ENCODE measurements at regions not wholly inside any gene's neighbourhood (a gene's known extent, or its start where the extent isn't known, plus 50 kb on each side); places are given as distances from the start of the nearest gene placed in this dataset.

DNA sequence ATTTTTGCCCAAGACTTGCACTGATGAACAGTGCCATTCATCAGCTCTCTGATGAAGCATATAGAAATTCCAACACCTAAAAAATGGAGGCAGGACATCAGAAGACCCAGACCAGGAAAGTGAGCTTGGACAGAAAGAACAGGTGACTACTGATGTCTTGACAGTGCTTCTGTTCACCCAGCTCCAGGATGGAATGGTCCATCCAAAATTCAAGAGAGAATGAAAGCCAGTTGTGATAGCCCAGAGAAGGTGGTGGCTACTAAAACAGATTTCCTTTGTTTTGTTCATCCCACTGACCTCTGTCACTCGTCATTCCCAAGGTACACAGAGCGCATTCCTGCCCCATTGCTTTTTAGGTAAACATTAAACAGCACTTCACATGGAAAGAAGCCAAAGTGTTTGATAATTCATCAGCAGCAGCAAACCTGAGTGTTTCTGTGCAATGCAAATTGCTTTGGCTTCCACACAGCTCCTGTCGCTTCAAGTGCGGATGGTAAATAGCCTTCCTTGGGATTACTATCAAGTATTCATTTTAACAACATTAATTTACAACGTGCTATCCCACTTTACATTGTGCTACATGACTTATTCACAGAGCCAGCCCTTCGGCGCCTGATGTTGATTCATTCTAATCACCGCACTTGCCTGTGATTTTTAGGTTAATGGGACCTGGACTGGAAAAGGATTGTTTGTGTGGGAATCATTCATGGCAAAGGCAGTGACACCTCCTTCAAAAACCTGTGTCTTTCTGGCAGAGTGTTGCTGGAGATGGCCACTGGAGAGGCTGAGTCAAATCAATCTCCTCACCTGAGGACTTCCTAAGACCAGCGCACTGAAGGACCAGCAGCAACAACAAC lies 65.1 kb upstream of the TOX3 start (continued):
- TF ChIP-seq, protein P1, sequence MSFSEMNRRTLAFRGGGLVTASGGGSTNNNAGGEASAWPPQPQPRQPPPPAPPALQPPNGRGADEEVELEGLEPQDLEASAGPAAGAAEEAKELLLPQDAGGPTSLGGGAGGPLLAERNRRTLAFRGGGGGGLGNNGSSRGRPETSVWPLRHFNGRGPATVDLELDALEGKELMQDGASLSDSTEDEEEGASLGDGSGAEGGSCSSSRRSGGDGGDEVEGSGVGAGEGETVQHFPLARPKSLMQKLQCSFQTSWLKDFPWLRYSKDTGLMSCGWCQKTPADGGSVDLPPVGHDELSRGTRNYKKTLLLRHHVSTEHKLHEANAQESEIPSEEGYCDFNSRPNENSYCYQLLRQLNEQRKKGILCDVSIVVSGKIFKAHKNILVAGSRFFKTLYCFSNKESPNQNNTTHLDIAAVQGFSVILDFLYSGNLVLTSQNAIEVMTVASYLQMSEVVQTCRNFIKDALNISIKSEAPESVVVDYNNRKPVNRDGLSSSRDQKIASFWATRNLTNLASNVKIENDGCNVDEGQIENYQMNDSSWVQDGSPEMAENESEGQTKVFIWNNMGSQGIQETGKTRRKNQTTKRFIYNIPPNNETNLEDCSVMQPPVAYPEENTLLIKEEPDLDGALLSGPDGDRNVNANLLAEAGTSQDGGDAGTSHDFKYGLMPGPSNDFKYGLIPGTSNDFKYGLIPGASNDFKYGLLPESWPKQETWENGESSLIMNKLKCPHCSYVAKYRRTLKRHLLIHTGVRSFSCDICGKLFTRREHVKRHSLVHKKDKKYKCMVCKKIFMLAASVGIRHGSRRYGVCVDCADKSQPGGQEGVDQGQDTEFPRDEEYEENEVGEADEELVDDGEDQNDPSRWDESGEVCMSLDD (CRISPR knock-in tag; IDR thresholded peaks at IDR 0.05; ENCODE audit: borderline replicate concordance): no peak
- TF ChIP-seq, protein P2, sequence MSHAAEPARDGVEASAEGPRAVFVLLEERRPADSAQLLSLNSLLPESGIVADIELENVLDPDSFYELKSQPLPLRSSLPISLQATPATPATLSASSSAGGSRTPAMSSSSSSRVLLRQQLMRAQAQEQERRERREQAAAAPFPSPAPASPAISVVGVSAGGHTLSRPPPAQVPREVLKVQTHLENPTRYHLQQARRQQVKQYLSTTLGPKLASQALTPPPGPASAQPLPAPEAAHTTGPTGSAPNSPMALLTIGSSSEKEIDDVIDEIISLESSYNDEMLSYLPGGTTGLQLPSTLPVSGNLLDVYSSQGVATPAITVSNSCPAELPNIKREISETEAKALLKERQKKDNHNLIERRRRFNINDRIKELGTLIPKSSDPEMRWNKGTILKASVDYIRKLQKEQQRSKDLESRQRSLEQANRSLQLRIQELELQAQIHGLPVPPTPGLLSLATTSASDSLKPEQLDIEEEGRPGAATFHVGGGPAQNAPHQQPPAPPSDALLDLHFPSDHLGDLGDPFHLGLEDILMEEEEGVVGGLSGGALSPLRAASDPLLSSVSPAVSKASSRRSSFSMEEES (CRISPR knock-in tag; IDR thresholded peaks at IDR 0.05): peak; percentile 64; the same call in 1 of the 2 replicates
- peak; percentile 53 for TF ChIP-seq ZNF629 (CRISPR knock-in tag; conservative IDR thresholded peaks at IDR 0.05)
- peak; percentile 55; the same call in 1 of the 2 replicates for TF ChIP-seq ZNF430 (CRISPR knock-in tag; IDR thresholded peaks at IDR 0.05)
- TF ChIP-seq NFE2L1 (CRISPR knock-in tag; IDR thresholded peaks at IDR 0.05; ENCODE audit: borderline replicate concordance): no peak
- TF ChIP-seq, protein P3, sequence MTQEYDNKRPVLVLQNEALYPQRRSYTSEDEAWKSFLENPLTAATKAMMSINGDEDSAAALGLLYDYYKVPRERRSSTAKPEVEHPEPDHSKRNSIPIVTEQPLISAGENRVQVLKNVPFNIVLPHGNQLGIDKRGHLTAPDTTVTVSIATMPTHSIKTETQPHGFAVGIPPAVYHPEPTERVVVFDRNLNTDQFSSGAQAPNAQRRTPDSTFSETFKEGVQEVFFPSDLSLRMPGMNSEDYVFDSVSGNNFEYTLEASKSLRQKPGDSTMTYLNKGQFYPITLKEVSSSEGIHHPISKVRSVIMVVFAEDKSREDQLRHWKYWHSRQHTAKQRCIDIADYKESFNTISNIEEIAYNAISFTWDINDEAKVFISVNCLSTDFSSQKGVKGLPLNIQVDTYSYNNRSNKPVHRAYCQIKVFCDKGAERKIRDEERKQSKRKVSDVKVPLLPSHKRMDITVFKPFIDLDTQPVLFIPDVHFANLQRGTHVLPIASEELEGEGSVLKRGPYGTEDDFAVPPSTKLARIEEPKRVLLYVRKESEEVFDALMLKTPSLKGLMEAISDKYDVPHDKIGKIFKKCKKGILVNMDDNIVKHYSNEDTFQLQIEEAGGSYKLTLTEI (CRISPR knock-in tag; conservative IDR thresholded peaks at IDR 0.05): no peak
- peak; percentile 90 for TF ChIP-seq THAP11 (CRISPR knock-in tag; IDR thresholded peaks at IDR 0.05)
- no peak for TF ChIP-seq MLLT10 (CRISPR knock-in tag; IDR thresholded peaks at IDR 0.05)
- peak; percentile 53 for TF ChIP-seq XRCC5 (optimal IDR thresholded peaks at IDR 0.05; ENCODE audit: low read length)
- peak; percentile 82; the same call in 1 of the 2 replicates for TF ChIP-seq ETV5 (CRISPR knock-in tag; IDR thresholded peaks at IDR 0.05; ENCODE audit: borderline replicate concordance)
- no peak for TF ChIP-seq RAD51 (IDR thresholded peaks at IDR 0.05; ENCODE audit: borderline replicate concordance)
- TF ChIP-seq NFRKB (IDR thresholded peaks at IDR 0.05): no peak
- TF ChIP-seq TFAP4 (IDR thresholded peaks at IDR 0.05; ENCODE audit: borderline replicate concordance, low read depth): peak; percentile 69
- peak; percentile 78 for TF ChIP-seq MAZ (IDR thresholded peaks at IDR 0.05; ENCODE audit: borderline replicate concordance, low read depth, low read length)
- TF ChIP-seq MAZ (CRISPR knock-in tag; IDR thresholded peaks at IDR 0.05; ENCODE audit: low read depth): peak; percentile 79
- no peak for TF ChIP-seq CSRNP2 (CRISPR knock-in tag; conservative IDR thresholded peaks at IDR 0.05; ENCODE audit: low read depth)
- peak; percentile 94 for TF ChIP-seq ZMYM4 (CRISPR knock-in tag; IDR thresholded peaks at IDR 0.05)
- no peak for TF ChIP-seq ZNF256 (CRISPR knock-in tag; conservative IDR thresholded peaks at IDR 0.05)
- TF ChIP-seq ZNF816 (CRISPR knock-in tag; IDR thresholded peaks at IDR 0.05; ENCODE audit: borderline replicate concordance): 0 out of 2 replicates have a peak, but pooled peaks have one; percentile 8
- TF ChIP-seq WIZ (CRISPR knock-in tag; IDR thresholded peaks at IDR 0.05): 0 out of 2 replicates have a peak, but pooled peaks have one; percentile 84
- TF ChIP-seq ZNF350 (CRISPR knock-in tag; IDR thresholded peaks at IDR 0.05; ENCODE audit: borderline replicate concordance, low read depth): 0 out of 2 replicates have a peak, but pooled peaks have one; percentile 51
